ENCODE measurements at regions not wholly inside any gene's neighbourhood (a gene's known extent, or its start where the extent isn't known, plus 50 kb on each side); places are given as distances from the start of the nearest gene placed in this dataset.
A peak's percentile ranks its signal among the peaks of the same experiment; 100 is the strongest.

- peaks cover 5% of the 10 kb centered on the region for H3K27me3 Mint-ChIP-seq (ENCODE audit: insufficient read depth, low read depth, poor library complexity)
- H3K4me1 ChIP-seq (ENCODE audit: insufficient read depth) = peaks cover 21% of the 10 kb centered on the region; the same call in 1 of the 2 replicates
- no peaks in the 10 kb centered on the region for H3K27me3 ChIP-seq (ENCODE audit: insufficient read depth)
- H3K9me2 ChIP-seq (ENCODE audit: insufficient read depth) = peaks cover 6% of the 10 kb centered on the region; the same call in 1 of the 2 replicates
- H3K36me3 Mint-ChIP-seq (ENCODE audit: low read depth) = peaks cover 3% of the 10 kb centered on the region; the same call in 1 of the 3 replicates
- peak overlapping the region; percentile 76; the same call in 1 of the 2 replicates for H2AFZ ChIP-seq
- no peak overlapping the region for H3K27ac ChIP-seq (ENCODE audit: low read depth)
- no peak overlapping the region for H3K27ac Mint-ChIP-seq
- H3K4me1 Mint-ChIP-seq = peaks cover 18% of the 10 kb centered on the region
- no peak overlapping the region for H3K4me3 Mint-ChIP-seq
- H3K4me2 ChIP-seq = 0 out of 2 replicates have a peak overlapping the region, but pooled peaks have one; percentile 26
- H3K36me3 ChIP-seq (ENCODE audit: insufficient read depth) = no peaks in the 10 kb centered on the region
- H3K79me2 ChIP-seq (replicated peaks; ENCODE audit: insufficient read depth) = no peaks in the 10 kb centered on the region
- no peak for TF ChIP-seq ETS1 (IDR thresholded peaks at IDR 0.05)
- no peak for TF ChIP-seq ZNF462 (CRISPR knock-in tag; IDR thresholded peaks at IDR 0.05)
- TF ChIP-seq REST (IDR thresholded peaks at IDR 0.05; ENCODE audit: unreplicated experiment) = no peak
- TF ChIP-seq ZNF331 (CRISPR knock-in tag; IDR thresholded peaks at IDR 0.05; ENCODE audit: low read depth) = no peak
- no peak for TF ChIP-seq CREB1 (CRISPR knock-in tag; IDR thresholded peaks at IDR 0.05; ENCODE audit: low read depth)
- ATAC-seq (peak; percentile 44; the same call in 2 of the 3 replicates), DNase-seq (ENCODE audit: low spot score) (no peak)
- no peak overlapping the region for H3K4me3 ChIP-seq
- H3F3A ChIP-seq (replicated peaks; ENCODE audit: low read depth) = no peaks in the 10 kb centered on the region
- H4K20me1 ChIP-seq (replicated peaks; ENCODE audit: insufficient read depth) = no peaks in the 10 kb centered on the region
- H3K9me3 Mint-ChIP-seq = peaks cover 6% of the 10 kb centered on the region; the same call in 2 of the 3 replicates
These were observed 86.7 kb upstream of the SELENOK start for GRCh38 chr3:53978386-53978785.
